A549 (cell line): ENCODE measurements at regions not wholly inside any gene's neighbourhood (a gene's known extent, or its start where the extent isn't known, plus 50 kb on each side); places are given as distances from the start of the nearest gene placed in this dataset.

Experiments used
- CTCF ChIP-seq: fragments of >200 bp; sonication (Bioruptor Twin); formaldehyde crosslinking; IDR thresholded peaks from 3 replicates; pipeline ENCODE4 v1.5.1; 2016
- HOXA7 ChIP-seq: fragments of 250-450 bp; sonication (Bioruptor Pico); IDR thresholded peaks from 2 replicates; pipeline ENCODE4 v1.5.0; 2020; ENCODE audit warnings: mild to moderate bottlenecking, moderate library complexity
- JUN ChIP-seq, 2 experiments: fragments of >200 bp; sonication (Bioruptor Twin); formaldehyde crosslinking; IDR thresholded peaks; 2 replicates in 1 of 2; 3 replicates in 1 of 2; pipeline ENCODE4 v1.6.1; 2016 to 2017
- MAFK ChIP-seq: fragments of 450-650 bp; IDR thresholded peaks from 2 replicates; pipeline ENCODE4 v1.6.1; 2014; ENCODE audit not compliant: partially characterized antibody
- MAX ChIP-seq: IDR thresholded peaks from 2 replicates; pipeline ENCODE4 v1.6.1; 2012
- POLR2A ChIP-seq: IDR thresholded peaks from 2 replicates; pipeline ENCODE4 v1.6.1; 2012; ENCODE audit warnings: mild to moderate bottlenecking, low read length
- RAD21 ChIP-seq, 2 experiments: fragments of >200 bp in 1 of 2; sonication (Bioruptor Twin) in 1 of 2; formaldehyde crosslinking in 1 of 2; IDR thresholded peaks in 1 of 2; conservative IDR thresholded peaks in 1 of 2; 2 replicates in 1 of 2; 3 replicates in 1 of 2; pipeline ENCODE4 v1.6.1; 2012 to 2018; ENCODE audit warnings: inconsistent platforms in 1 of 2
- SREBF2 ChIP-seq: fragments of 450-650 bp; IDR thresholded peaks from 2 replicates; pipeline ENCODE4 v1.6.1; 2014; ENCODE audit warnings: mild to moderate bottlenecking, moderate library complexity
- TF ChIP-seq, protein P1 (sequence below): fragments of 200-600 bp; sonication (generic); IDR thresholded peaks from 2 replicates; pipeline ENCODE4 v1.6.1; 2016; ENCODE audit warnings: antibody characterized with exemption, mild to moderate bottlenecking, moderate library complexity

DNA sequence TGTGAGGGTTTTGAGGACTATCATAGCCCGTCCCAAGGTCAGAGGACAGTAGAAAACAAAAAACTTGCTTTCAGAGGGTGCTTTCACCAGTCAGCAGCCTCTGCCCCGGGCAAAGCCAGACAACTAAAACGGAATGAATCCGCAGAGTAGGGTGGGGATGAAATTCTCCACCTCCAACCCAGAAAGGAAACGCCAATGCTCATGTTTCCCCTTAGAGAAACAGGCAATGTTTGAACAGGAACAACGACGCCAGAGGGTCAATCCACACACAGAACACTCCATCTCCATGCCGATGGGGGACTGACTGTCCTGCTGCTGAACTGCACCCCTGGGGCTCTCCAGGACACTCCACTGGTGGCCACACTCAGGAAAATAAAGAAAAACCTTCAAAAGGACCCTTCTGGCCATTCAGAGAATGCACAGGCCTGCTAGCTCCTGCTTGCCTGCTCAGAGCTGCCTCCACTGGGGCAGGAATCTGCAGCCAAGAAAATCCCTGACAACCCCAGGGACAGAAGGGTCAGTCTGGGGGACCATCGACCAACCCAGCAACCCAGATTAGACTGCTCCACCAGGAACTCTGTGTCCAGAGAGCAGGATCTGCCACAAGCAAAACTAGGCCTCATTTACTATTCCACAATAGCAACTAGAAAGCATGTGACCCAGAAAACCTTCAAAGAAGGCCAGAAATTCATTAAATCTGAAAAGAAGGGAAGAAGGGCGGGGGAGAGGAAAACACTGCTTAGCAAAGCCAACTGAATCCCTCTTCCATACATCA lies 116.0 kb downstream of the TOMM20 start:
- no peak for TF ChIP-seq CTCF
- TF ChIP-seq, protein P1, sequence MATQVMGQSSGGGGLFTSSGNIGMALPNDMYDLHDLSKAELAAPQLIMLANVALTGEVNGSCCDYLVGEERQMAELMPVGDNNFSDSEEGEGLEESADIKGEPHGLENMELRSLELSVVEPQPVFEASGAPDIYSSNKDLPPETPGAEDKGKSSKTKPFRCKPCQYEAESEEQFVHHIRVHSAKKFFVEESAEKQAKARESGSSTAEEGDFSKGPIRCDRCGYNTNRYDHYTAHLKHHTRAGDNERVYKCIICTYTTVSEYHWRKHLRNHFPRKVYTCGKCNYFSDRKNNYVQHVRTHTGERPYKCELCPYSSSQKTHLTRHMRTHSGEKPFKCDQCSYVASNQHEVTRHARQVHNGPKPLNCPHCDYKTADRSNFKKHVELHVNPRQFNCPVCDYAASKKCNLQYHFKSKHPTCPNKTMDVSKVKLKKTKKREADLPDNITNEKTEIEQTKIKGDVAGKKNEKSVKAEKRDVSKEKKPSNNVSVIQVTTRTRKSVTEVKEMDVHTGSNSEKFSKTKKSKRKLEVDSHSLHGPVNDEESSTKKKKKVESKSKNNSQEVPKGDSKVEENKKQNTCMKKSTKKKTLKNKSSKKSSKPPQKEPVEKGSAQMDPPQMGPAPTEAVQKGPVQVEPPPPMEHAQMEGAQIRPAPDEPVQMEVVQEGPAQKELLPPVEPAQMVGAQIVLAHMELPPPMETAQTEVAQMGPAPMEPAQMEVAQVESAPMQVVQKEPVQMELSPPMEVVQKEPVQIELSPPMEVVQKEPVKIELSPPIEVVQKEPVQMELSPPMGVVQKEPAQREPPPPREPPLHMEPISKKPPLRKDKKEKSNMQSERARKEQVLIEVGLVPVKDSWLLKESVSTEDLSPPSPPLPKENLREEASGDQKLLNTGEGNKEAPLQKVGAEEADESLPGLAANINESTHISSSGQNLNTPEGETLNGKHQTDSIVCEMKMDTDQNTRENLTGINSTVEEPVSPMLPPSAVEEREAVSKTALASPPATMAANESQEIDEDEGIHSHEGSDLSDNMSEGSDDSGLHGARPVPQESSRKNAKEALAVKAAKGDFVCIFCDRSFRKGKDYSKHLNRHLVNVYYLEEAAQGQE, result no peak
- no peak for TF ChIP-seq MAFK
- no peak for TF ChIP-seq JUN (IDR thresholded peaks at IDR 0.05)
- no peak for TF ChIP-seq POLR2A
- no peak for TF ChIP-seq SREBF2
- TF ChIP-seq RAD21 (conservative IDR thresholded peaks at IDR 0.05 in 1 of 2, IDR thresholded peaks at IDR 0.05 in 1 of 2), result no peak
- no peak for TF ChIP-seq HOXA7 (CRISPR knock-in tag)
- no peak for TF ChIP-seq MAX
